Activated naive CD4-positive, alpha-beta T cell treated with anti-CD3 and anti-CD28 coated beads for 36 hours (primary cell): ENCODE measurements at regions not wholly inside any gene's neighbourhood (a gene's known extent, or its start where the extent isn't known, plus 50 kb on each side); places are given as distances from the start of the nearest gene placed in this dataset.
A peak's percentile ranks its signal among the peaks of the same experiment; 100 is the strongest.

ENCODE experiments used
- CTCF ChIA-PET: fragments of 350-600 bp; sonication (Branson Sonifier 250); formaldehyde crosslinking; loops from one replicate; lab custom pipeline; 2021; ENCODE audit warnings: antibody characterized with exemption; lab: Charles Lee
- DNase-seq: peaks from one replicate; pipeline ENCODE4 v3.0.0-alpha.2; 2020
- H3K27ac Mint-ChIP-seq: one replicate; pipeline ENCODE4 v1.8.0; 2021; ENCODE audit warnings: mild to moderate bottlenecking, mixed read lengths
- H3K27me3 Mint-ChIP-seq: one replicate; pipeline ENCODE4 v1.8.0; 2021; ENCODE audit warnings: low read depth, mixed read lengths
- H3K36me3 Mint-ChIP-seq: one replicate; pipeline ENCODE4 v1.8.0; 2021; ENCODE audit warnings: low read depth, mixed read lengths
- H3K4me1 Mint-ChIP-seq: one replicate; pipeline ENCODE4 v1.8.0; 2021; ENCODE audit warnings: low read depth, mixed read lengths
- H3K4me3 Mint-ChIP-seq: one replicate; pipeline ENCODE4 v1.8.0; 2021; ENCODE audit warnings: mild to moderate bottlenecking, moderate library complexity, mixed read lengths
- H3K9me3 Mint-ChIP-seq: one replicate; pipeline ENCODE4 v1.8.0; 2021; ENCODE audit warnings: mixed read lengths
- intact Hi-C: fragments of 100-400 bp; cut with micrococcal nuclease; formaldehyde crosslinking; loops from one replicate; pipeline ENCODE4 v1.15.1; 2023

DNA sequence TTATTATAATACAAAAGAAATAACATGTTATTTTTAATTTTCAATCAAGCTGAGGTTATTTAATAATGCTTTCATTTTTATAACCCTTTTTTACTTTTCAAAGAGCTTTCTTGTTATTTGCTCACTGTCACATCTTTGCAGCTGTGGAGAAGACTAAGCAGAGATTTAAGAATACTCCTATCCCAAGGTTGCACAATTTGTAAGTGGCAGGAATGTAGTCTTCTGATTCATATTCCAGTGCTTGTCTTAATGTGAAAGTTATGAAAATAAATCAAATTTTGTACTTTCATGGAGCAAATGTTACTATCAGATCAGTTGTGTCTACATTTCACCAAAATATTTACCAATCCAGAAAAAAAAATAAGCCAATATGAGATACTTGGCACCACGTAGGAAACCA, 86.6 kb downstream of the DDIT4L start:
- Mint-ChIP-seq H3K4me1 (peaks cover 27% of the 10 kb centered on the region), H3K27ac (no peak overlapping the region)
- CTCF ChIA-PET = interaction anchor here (0.7 kb wide), 1 partner anchor 10 kb away, joined by 5 read pairs; no protein-coding TSS in a partner anchor

DNA sequence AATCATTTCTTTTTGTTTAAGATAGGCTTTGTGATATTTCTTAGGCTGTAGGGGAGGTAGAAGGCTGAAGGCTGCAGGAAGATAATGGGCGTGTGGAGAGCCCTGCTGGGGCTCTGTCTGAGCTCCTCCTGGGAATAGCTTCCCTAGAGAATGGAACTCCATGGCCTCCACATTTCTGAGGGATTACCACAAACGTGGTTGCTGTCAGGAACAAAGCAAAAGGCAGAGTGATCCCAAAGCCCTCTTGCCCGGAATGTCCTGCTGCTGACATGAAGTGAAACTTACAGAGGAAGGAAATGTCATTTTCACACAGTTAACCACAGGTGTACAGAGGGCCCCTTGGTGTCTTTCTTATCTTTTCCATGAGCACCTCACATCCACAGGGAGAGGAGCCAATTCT, 89.3 kb downstream of the DDIT4L start:
- Mint-ChIP-seq H3K27ac (peak overlapping the region; percentile 18), H3K36me3 (no peaks in the 10 kb centered on the region), H3K27me3 (no peaks in the 10 kb centered on the region), H3K9me3 (no peaks in the 10 kb centered on the region), H3K4me1 (peaks cover 32% of the 10 kb centered on the region), H3K4me3 (no peak overlapping the region)
- no peak for DNase-seq
- intact Hi-C loops = no loop called here
- CTCF ChIA-PET = no interaction called here

More for the DNA sequence above, 86.6 kb downstream of the DDIT4L start:
- H3K36me3 Mint-ChIP-seq = no peaks in the 10 kb centered on the region
- no peak overlapping the region for H3K4me3 Mint-ChIP-seq
- DNase-seq = no peak
- intact Hi-C loops = no loop called here
- no peaks in the 10 kb centered on the region for H3K9me3 Mint-ChIP-seq
- H3K27me3 Mint-ChIP-seq = peaks cover 2% of the 10 kb centered on the region

DNA sequence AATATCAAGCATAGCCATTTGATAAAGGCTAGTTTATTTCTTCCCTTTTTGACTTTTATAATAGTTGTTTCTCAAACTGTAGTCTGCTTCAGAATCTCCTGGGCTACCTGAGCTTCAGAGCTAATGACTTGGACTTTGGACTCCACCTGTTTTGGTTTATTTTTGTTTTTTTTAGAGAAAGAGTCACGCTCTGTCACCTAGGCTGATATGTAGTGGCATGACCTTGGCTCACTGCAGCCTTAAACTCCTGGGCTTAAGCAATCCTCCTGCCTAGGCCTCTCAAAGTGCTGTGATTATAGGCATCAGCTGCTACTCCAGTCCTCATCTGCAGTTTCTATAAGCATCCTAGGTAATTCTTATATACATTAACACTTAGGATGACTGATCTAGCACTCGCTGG, 90.5 kb downstream of the DDIT4L start:
- DNase-seq = no peak
- no peaks in the 10 kb centered on the region for H3K36me3 Mint-ChIP-seq
- no peak overlapping the region for H3K4me3 Mint-ChIP-seq
- CTCF ChIA-PET = no interaction called here
- no peaks in the 10 kb centered on the region for H3K9me3 Mint-ChIP-seq
- peaks cover 44% of the 10 kb centered on the region for H3K4me1 Mint-ChIP-seq
- no peak overlapping the region for H3K27ac Mint-ChIP-seq
- no peaks in the 10 kb centered on the region for H3K27me3 Mint-ChIP-seq
- intact Hi-C loops = loop anchor here (5.0 to 10.0 kb wide), 2 partner anchors 592 to 795 kb away; no protein-coding TSS in a partner anchor

DNA sequence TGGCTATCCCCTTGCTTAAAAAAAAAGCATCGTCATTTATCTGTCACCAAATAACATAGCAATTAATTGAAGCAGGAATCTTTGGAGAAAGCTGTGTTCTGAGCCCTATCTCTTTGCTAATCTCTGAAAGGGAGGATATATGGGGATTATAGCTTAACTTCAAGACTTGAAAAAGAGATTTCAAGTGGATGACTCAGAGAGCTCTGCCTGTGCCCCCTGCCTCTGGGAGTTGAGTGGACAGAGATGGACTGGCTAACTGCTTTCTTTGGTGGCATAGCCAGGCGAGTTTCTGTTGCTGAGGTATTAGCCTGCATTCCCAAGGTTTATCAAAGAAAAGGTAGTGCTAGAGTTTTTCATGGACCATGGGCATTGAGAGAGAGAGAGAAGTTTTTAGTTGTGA, 91.6 kb downstream of the DDIT4L start:
- Mint-ChIP-seq H3K9me3 (no peaks in the 10 kb centered on the region), H3K27ac (no peak overlapping the region)
- CTCF ChIA-PET = no interaction called here

DNA sequence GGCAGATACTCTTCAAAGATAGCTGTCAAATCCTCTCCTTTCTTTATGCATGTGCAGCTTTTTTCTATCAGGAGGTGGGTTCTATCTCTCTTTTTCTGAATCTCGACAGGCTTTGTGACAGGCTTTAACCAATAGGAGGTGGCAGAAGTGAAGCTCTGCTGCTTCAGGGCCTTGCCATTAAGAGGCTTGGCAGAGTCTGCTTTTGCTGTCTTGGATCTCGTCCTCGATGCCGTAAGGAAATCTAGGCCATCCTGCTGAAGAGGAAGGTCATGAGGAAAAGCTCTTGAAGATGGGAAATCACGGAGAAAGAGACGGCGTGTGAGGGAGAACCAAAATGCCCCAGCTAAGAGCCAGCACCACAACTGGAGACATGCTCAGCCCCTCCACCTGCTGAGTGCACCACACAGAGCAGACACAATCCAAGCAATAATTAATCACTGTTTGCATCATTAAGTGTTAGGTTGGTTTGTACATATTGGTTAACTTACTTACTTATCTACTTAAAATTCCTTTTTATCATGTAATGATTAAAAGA, 92.2 kb downstream of the DDIT4L start:
- CTCF ChIA-PET = interaction anchor here (0.8 to 2.8 kb wide), 2 partner anchors 15 to 100 kb away, joined by 3 to 7 read pairs; no protein-coding TSS in a partner anchor
- H3K36me3 Mint-ChIP-seq = no peaks in the 10 kb centered on the region
- peaks cover 55% of the 10 kb centered on the region for H3K4me1 Mint-ChIP-seq
- H3K9me3 Mint-ChIP-seq = no peaks in the 10 kb centered on the region
- peak overlapping the region; percentile 1 for H3K27ac Mint-ChIP-seq
- H3K4me3 Mint-ChIP-seq = no peak overlapping the region
- intact Hi-C loops = loop anchor here (5.0 to 10.0 kb wide), 2 partner anchors 591 to 797 kb away; no protein-coding TSS in a partner anchor
- no peak for DNase-seq
- no peaks in the 10 kb centered on the region for H3K27me3 Mint-ChIP-seq

More for the DNA sequence above, 91.6 kb downstream of the DDIT4L start:
- Mint-ChIP-seq H3K36me3 (no peaks in the 10 kb centered on the region), H3K4me3 (no peak overlapping the region), H3K27me3 (no peaks in the 10 kb centered on the region), H3K4me1 (peaks cover 50% of the 10 kb centered on the region)
- no peak for DNase-seq
- intact Hi-C loops = loop anchor here (5.0 to 10.0 kb wide), 2 partner anchors 591 to 796 kb away; no protein-coding TSS in a partner anchor

DNA sequence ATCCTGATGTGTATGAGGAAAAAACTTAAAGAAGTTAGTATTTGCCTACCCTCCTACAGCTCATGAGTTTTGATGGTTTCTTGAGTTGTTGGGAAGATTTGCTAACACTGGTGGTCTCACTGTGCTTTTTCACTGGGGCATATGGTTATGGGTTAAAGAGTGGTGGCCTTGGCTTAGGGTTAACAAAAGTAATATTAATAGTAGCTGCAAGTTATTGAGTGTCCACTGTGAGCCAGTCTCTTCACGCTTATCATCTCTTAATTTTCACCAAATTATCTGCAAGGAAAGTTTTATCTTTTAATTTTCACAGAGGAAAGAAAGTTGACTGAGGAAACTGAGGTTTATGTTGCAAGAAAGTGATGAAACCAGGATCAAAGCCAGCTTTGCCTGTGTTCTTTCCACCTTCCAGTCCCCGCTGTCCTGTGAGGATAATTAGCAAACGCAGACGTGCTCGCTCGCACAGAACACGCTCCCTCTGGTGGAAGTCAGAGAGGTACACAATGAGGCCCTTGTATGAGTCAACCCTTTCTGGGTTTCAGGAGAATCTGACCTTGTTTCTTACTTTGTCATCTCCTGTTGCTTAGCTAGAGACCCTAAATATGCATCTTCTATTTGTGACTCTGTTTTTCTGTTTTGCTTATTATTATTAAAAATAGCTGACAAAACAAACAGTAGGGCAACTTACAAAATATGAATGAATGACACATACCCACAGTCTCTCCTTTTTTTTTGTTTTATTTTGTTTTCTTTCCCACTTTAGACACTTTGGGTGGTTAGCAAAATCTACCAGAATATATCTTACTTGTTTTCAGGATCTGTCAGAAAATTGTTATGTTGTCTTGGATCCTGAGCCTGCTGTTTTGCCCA, 94.3 kb downstream of the DDIT4L start:
- Mint-ChIP-seq H3K27ac (peak overlapping the region; percentile 83), H3K4me1 (peaks cover 71% of the 10 kb centered on the region), H3K27me3 (no peaks in the 10 kb centered on the region), H3K36me3 (no peaks in the 10 kb centered on the region), H3K4me3 (no peak overlapping the region), H3K9me3 (no peaks in the 10 kb centered on the region)
- DNase-seq = peak; percentile 77
- CTCF ChIA-PET = interaction anchor here (0.6 to 2.8 kb wide), 13 partner anchors 10 to 1638 kb away, joined by 3 to 25 read pairs (median 6); partner anchors contain the start of gene H2AZ1
- intact Hi-C loops = loop anchor here (1.0 to 10.0 kb wide), 3 partner anchors 98 to 799 kb away; no protein-coding TSS in a partner anchor

DNA sequence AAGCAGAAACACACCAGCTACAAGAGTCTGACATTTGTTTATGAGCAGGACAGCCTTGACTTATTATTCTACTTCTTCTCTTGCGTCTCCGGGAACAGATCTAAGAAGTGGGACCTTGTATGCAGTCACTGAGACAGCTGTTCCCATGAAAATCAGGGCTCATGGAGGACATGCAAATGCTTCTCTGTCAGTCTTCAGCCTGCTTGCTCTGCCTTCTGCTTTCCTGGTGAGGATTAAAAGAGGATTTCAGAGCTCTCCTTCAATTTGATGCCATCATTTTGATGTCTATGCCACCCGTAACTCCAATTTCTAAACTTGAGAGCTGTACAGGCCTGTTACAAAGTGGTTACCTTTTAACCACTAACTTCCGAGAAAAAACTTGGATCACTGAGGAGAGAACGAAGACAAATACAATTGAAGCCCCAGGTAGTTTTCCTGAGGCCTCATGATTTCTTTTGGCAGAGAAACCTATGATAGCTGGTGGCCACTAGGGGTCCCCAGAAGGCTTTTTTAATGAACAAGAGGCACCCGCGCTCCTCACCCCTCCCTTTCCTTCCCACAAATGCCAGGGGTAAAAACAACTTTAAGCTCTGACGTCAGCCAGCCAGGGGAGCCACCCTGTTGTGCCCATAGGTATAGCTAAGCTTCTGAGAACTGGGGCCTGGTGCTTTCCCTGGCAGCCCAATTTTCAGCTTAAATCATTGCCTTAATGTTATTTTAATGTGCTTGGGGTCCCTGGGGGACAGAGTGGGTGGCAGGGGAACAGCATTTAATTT, 97.0 kb downstream of the DDIT4L start:
- Mint-ChIP-seq H3K4me1 (peaks cover 62% of the 10 kb centered on the region), H3K36me3 (no peaks in the 10 kb centered on the region), H3K27ac (peak overlapping the region; percentile 73), H3K9me3 (no peaks in the 10 kb centered on the region), H3K27me3 (peaks cover 2% of the 10 kb centered on the region), H3K4me3 (no peak overlapping the region)
- CTCF ChIA-PET = interaction anchor here (0.6 to 3.8 kb wide), 33 partner anchors 8 to 1637 kb away, joined by 3 to 39 read pairs (median 4); no protein-coding TSS in a partner anchor
- intact Hi-C loops = loop anchor here (1.0 to 10.0 kb wide), 15 partner anchors 10 to 1914 kb away; partner anchors contain the start of genes H2AZ1 and PPP3CA
- DNase-seq = peak; percentile 97

DNA sequence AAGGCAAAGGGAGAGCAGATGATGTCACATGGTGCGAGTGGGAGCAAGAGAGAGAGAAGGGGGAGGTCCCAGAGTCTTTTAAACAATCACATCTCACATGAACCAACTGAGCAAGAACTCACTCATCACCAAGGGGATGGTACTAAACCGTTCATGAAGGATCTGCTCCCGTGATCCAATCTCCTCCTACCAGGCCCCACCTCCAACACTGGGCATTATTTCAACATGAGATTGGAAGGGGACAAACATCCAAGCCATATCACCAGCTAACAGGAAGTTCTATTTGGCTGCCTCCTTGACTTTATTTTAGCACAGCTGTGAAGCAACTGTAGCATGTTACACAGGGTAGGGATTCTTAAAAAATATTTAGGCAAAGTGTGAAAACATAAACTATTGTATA, 102.5 kb downstream of the DDIT4L start:
- Mint-ChIP-seq H3K9me3 (no peaks in the 10 kb centered on the region), H3K27ac (no peak overlapping the region), H3K4me1 (peaks cover 57% of the 10 kb centered on the region), H3K4me3 (no peak overlapping the region), H3K36me3 (peaks cover 2% of the 10 kb centered on the region), H3K27me3 (peaks cover 2% of the 10 kb centered on the region)
- DNase-seq = no peak
- CTCF ChIA-PET = interaction anchor here (1.3 kb wide), 1 partner anchor 89 kb away, joined by 3 read pairs; no protein-coding TSS in a partner anchor
- intact Hi-C loops = no loop called here

DNA sequence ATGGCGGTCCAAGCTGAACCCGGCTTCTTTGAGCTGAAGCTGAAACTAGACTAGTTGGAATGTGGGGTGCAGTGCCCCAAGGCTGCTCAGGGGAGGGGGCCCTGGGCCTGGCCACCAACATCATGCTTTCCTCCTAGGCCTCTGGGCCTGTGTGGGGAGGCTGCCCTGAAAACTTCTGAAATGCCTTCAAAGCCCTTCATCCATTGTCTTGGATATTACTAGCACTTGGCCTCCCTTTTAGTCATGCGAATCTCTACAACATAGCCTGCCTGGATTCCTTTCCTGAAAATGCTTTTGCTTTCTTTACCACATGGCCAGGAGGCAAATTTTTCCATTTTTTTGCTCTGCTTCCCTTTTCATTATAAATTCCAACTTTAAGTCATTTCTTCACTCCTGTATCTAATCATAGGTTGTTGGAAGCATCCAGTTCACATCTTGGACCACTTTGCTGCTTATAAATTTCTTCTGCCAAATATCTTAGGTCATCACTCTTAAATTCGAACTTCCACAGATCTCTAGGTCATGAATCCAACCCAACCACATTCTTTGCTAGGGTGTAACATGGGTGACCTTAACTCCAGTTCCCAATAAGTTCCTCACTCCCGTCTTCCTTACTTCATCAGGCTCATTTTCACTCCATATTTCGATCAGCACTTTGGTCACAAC, 103.4 kb downstream of the DDIT4L start:
- Mint-ChIP-seq H3K36me3 (peaks cover 2% of the 10 kb centered on the region), H3K27ac (no peak overlapping the region), H3K4me3 (no peak overlapping the region), H3K27me3 (peaks cover 2% of the 10 kb centered on the region), H3K4me1 (peaks cover 54% of the 10 kb centered on the region), H3K9me3 (no peaks in the 10 kb centered on the region)
- CTCF ChIA-PET = interaction anchor here (1.3 kb wide), 1 partner anchor 89 kb away, joined by 3 read pairs; no protein-coding TSS in a partner anchor
- intact Hi-C loops = no loop called here
- no peak for DNase-seq

DNA sequence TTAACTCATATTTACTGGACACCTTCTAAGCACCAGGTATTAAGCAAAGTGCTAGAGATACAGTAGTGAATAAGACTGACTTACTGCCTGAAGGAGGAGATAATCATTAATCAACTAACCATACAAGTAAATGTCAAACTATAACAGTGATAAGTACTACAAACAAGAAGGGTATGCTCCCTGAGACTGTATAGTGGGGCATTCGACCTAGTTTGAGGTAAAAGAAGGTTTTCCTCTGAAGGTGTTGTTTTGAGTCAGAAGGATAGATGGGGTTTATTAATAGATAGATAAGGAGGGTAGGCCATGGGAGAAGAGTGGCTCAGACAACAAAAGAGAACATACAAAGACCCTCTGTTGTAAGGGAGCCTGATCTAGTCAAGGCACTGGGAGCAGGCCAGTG, 105.4 kb downstream of the DDIT4L start:
- H3K4me1 Mint-ChIP-seq = peaks cover 62% of the 10 kb centered on the region
- peaks cover 3% of the 10 kb centered on the region for H3K27me3 Mint-ChIP-seq
- H3K9me3 Mint-ChIP-seq = no peaks in the 10 kb centered on the region
- no peak overlapping the region for H3K4me3 Mint-ChIP-seq
- intact Hi-C loops = loop anchor here (5.0 kb wide), 2 partner anchors 523 to 1092 kb away; partner anchors contain the start of gene TRMT10A
- peak overlapping the region; percentile 88 for H3K27ac Mint-ChIP-seq
- peaks cover 2% of the 10 kb centered on the region for H3K36me3 Mint-ChIP-seq
- DNase-seq = no peak
- CTCF ChIA-PET = interaction anchor here (1.3 to 4.3 kb wide), 2 partner anchors 9 to 11 kb away, joined by 4 to 25 read pairs; no protein-coding TSS in a partner anchor

DNA sequence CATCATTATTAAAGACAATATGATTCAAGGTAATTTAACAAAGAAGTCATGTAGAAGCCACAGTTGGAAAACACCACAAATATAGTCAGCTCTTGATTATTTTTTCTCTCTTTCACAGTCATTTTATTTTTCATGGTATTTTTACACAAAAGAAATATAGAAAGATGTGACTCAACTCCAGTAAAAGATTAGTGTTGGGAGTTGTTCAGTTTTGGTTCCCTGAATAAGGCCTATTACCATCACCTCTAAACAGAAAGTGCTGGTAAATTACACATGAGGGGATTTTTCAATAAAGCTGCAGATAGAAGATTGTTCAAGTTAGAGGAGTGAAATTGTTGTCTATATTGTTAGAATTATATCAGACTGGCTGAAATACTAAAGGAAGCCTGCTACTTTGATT, 107.0 kb downstream of the DDIT4L start:
- H3K4me1 Mint-ChIP-seq = peaks cover 73% of the 10 kb centered on the region
- H3K9me3 Mint-ChIP-seq = no peaks in the 10 kb centered on the region
- peaks cover 2% of the 10 kb centered on the region for H3K27me3 Mint-ChIP-seq
- peak overlapping the region; percentile 89 for H3K27ac Mint-ChIP-seq
- no peak for DNase-seq
- intact Hi-C loops = loop anchor here (1.0 to 5.0 kb wide), 14 partner anchors 10 to 1420 kb away; partner anchors contain the start of genes DAPP1 and TRMT10A
- CTCF ChIA-PET = interaction anchor here (0.6 to 4.3 kb wide), 5 partner anchors 9 to 105 kb away, joined by 3 to 39 read pairs (median 15); no protein-coding TSS in a partner anchor
- H3K36me3 Mint-ChIP-seq = peaks cover 2% of the 10 kb centered on the region
- H3K4me3 Mint-ChIP-seq = no peak overlapping the region
